ENCODE measurements at regions not wholly inside any gene's neighbourhood (a gene's known extent, or its start where the extent isn't known, plus 50 kb on each side); places are given as distances from the start of the nearest gene placed in this dataset.
A peak's percentile ranks its signal among the peaks of the same experiment; 100 is the strongest.

DNA sequence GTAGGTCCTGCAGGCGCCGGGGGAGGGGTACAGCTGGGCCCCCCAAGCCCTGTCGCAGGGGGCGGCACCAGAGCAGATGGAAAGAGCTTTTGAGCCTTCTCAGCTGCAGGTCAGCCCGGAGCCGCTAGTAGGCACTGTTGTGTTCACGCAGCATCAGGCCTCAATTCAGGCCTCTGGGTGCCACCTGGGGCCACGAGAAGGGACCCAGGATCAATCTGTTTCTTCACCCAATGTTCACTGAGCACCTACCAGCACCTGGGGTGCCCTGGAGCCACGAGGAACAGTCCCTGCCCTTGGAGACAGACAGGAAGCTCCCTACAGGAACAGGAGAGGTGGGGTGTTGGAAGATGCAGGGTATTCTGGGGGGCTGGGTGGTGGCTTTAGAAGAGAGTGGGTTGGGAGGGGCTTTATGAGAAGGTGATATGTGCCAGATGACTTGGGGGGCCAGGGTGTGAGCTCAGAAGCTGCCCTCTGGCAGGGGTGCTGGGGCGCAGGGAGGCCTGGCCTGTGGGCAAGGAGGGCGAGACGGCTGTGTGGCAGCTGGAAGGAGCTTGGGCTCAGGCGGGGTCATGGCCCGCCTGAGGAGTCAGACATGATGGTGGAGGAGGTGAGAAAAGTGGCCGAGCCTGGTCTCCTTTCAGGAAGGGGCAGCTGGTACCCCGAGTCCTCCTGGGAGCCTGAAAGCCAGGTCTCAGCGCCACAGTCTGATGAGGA is 121.9 kb upstream of the GSE1 start (continued):
- TF ChIP-seq, protein P1, sequence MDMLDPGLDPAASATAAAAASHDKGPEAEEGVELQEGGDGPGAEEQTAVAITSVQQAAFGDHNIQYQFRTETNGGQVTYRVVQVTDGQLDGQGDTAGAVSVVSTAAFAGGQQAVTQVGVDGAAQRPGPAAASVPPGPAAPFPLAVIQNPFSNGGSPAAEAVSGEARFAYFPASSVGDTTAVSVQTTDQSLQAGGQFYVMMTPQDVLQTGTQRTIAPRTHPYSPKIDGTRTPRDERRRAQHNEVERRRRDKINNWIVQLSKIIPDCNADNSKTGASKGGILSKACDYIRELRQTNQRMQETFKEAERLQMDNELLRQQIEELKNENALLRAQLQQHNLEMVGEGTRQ (IDR thresholded peaks at IDR 0.05; ENCODE audit: low read depth, low read length) = no peak
- TF ChIP-seq, protein P1 (CRISPR knock-in tag; IDR thresholded peaks at IDR 0.05; ENCODE audit: borderline replicate concordance) = no peak
- TF ChIP-seq, protein P2, sequence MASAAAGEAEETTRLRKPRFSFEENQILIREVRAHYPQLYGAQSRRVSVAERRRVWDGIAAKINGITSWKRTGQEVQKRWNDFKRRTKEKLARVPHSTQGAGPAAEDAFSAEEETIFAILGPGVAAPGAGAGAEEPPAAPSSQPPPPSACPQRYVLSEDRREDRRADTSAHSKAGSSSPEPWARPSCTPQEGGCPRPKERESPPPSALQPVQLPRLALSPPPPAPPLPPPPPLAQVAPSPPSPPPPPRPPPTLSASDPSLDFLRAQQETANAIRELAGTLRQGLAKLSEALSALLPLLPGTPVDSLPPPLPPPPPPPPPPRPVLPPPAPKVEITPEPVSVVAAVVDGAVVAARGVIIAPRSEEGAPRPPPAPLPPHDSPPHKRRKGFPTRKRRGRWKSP (CRISPR knock-in tag; IDR thresholded peaks at IDR 0.05) = no peak
- TF ChIP-seq MYNN (CRISPR knock-in tag; IDR thresholded peaks at IDR 0.05; ENCODE audit: low read depth) = no peak
- no peak for TF ChIP-seq PBX2 (CRISPR knock-in tag; IDR thresholded peaks at IDR 0.05)
- no peak for TF ChIP-seq ZNF773 (CRISPR knock-in tag; IDR thresholded peaks at IDR 0.05; ENCODE audit: borderline replicate concordance)
- no peak for TF ChIP-seq DPF2 (CRISPR knock-in tag; IDR thresholded peaks at IDR 0.05; ENCODE audit: borderline replicate concordance, low read depth)
- TF ChIP-seq EZH2 (conservative IDR thresholded peaks at IDR 0.05; ENCODE audit: low read depth, low read length) = no peak
- TF ChIP-seq TOE1 (CRISPR knock-in tag; IDR thresholded peaks at IDR 0.05) = no peak
- TF ChIP-seq KDM5A (IDR thresholded peaks at IDR 0.05; ENCODE audit: borderline replicate concordance, low read length) = no peak
- peak; percentile 54; the same call in 1 of the 2 replicates for TF ChIP-seq ZNF333 (CRISPR knock-in tag; IDR thresholded peaks at IDR 0.05; ENCODE audit: borderline replicate concordance)
- TF ChIP-seq ZNF468 (CRISPR knock-in tag; IDR thresholded peaks at IDR 0.05) = no peak
- TF ChIP-seq GATA4 (IDR thresholded peaks at IDR 0.05; ENCODE audit: borderline replicate concordance, low read depth) = no peak
- TF ChIP-seq MLXIP (CRISPR knock-in tag; IDR thresholded peaks at IDR 0.05; ENCODE audit: borderline replicate concordance) = no peak
- no peak for TF ChIP-seq PPARG (CRISPR knock-in tag; conservative IDR thresholded peaks at IDR 0.05)
- no peak for TF ChIP-seq NR1H2 (CRISPR knock-in tag; IDR thresholded peaks at IDR 0.05; ENCODE audit: borderline replicate concordance, low read depth)
- no peak for TF ChIP-seq SETDB1 (CRISPR knock-in tag; IDR thresholded peaks at IDR 0.05; ENCODE audit: borderline replicate concordance)
- TF ChIP-seq ZNF354B (CRISPR knock-in tag; IDR thresholded peaks at IDR 0.05) = no peak
- no peak for TF ChIP-seq JUND (CRISPR knock-in tag; IDR thresholded peaks at IDR 0.05)
- peak; percentile 61; the same call in 1 of the 2 replicates for TF ChIP-seq ZFY (CRISPR knock-in tag; IDR thresholded peaks at IDR 0.05)
- no peak for TF ChIP-seq HES4 (CRISPR knock-in tag; IDR thresholded peaks at IDR 0.05; ENCODE audit: borderline replicate concordance)
- TF ChIP-seq ZNF564 (CRISPR knock-in tag; IDR thresholded peaks at IDR 0.05) = no peak
